Sigmoid colon (tissue), 4 donors: ENCODE measurements at regions not wholly inside any gene's neighbourhood (a gene's known extent, or its start where the extent isn't known, plus 50 kb on each side); places are given as distances from the start of the nearest gene placed in this dataset.

Experiments
- POLR2AphosphoS5 ChIP-seq, 4 donors: sonication (generic); formaldehyde crosslinking; IDR thresholded peaks; one replicate each; pipeline ENCODE4 v1.6.1; 2017; ENCODE audit warnings: antibody characterized with exemption in 4 of 4
- TF ChIP-seq, protein P1 (sequence below), 4 experiments: fragments of 450-650 bp in 3 of 4; fragments of 200-600 bp in 1 of 4; IDR thresholded peaks; one replicate each; pipeline ENCODE4 v1.5.1; 2016 to 2019; ENCODE audit warnings: antibody characterized with exemption in 4 of 4, mild to moderate bottlenecking in 3 of 4, moderate library complexity in 2 of 4

GRCh38 chr10:44675387-44675874 is 235.7 kb upstream of the TMEM72 start:
- TF ChIP-seq, protein P1, sequence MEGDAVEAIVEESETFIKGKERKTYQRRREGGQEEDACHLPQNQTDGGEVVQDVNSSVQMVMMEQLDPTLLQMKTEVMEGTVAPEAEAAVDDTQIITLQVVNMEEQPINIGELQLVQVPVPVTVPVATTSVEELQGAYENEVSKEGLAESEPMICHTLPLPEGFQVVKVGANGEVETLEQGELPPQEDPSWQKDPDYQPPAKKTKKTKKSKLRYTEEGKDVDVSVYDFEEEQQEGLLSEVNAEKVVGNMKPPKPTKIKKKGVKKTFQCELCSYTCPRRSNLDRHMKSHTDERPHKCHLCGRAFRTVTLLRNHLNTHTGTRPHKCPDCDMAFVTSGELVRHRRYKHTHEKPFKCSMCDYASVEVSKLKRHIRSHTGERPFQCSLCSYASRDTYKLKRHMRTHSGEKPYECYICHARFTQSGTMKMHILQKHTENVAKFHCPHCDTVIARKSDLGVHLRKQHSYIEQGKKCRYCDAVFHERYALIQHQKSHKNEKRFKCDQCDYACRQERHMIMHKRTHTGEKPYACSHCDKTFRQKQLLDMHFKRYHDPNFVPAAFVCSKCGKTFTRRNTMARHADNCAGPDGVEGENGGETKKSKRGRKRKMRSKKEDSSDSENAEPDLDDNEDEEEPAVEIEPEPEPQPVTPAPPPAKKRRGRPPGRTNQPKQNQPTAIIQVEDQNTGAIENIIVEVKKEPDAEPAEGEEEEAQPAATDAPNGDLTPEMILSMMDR (IDR thresholded peaks at IDR 0.05), result no peak
- no peak for TF ChIP-seq POLR2AphosphoS5 (IDR thresholded peaks at IDR 0.05)
